ENCODE measurements at regions not wholly inside any gene's neighbourhood (a gene's known extent, or its start where the extent isn't known, plus 50 kb on each side); places are given as distances from the start of the nearest gene placed in this dataset.

GRCh38 chr14:32004300-32004699 is 72.8 kb upstream of the ARHGAP5 start:
- DNase-seq = no peak

GRCh38 chr14:32005628-32006027 is 71.5 kb upstream of the ARHGAP5 start:
- no peak for DNase-seq

GRCh38 chr14:32006263-32007110 is 70.6 kb upstream of the ARHGAP5 start:
- peak; percentile 29 for DNase-seq

- no peak for DNase-seq
Measured at GRCh38 chr14:32007755-32008362, 69.2 kb upstream of the ARHGAP5 start.

GRCh38 chr14:32008602-32009193 is 68.4 kb upstream of the ARHGAP5 start:
- DNase-seq = no peak

GRCh38 chr14:32009221-32009975 is 67.7 kb upstream of the ARHGAP5 start:
- no peak for DNase-seq

GRCh38 chr14:32009976-32010581 is 67.0 kb upstream of the ARHGAP5 start:
- DNase-seq = no peak

- DNase-seq = no peak
Measured at GRCh38 chr14:32010604-32011125, 66.4 kb upstream of the ARHGAP5 start.

- no peak for DNase-seq
Measured at GRCh38 chr14:32011225-32011624, 65.9 kb upstream of the ARHGAP5 start.

GRCh38 chr14:32012062-32012461 is 65.0 kb upstream of the ARHGAP5 start:
- no peak for DNase-seq

GRCh38 chr14:32012571-32012970 is 64.5 kb upstream of the ARHGAP5 start:
- no peak for DNase-seq

- no peak for DNase-seq
Measured at GRCh38 chr14:32013083-32013482, 64.0 kb upstream of the ARHGAP5 start.

GRCh38 chr14:32014057-32014456 is 63.0 kb upstream of the ARHGAP5 start:
- DNase-seq = no peak

- DNase-seq = no peak
Measured at GRCh38 chr14:32014498-32014897, 62.6 kb upstream of the ARHGAP5 start.

- DNase-seq = no peak
Measured at GRCh38 chr14:32015166-32015565, 61.9 kb upstream of the ARHGAP5 start.

- no peak for DNase-seq
Measured at GRCh38 chr14:32017587-32017986, 59.5 kb upstream of the ARHGAP5 start.

- DNase-seq = no peak
Measured at GRCh38 chr14:32018391-32019092, 58.6 kb upstream of the ARHGAP5 start.

- no peak for DNase-seq
Measured at GRCh38 chr14:32019276-32019675, 57.8 kb upstream of the ARHGAP5 start.

- DNase-seq = no peak
Measured at GRCh38 chr14:32020882-32021281, 56.2 kb upstream of the ARHGAP5 start.

- no peak for DNase-seq
Measured at GRCh38 chr14:32021341-32021740, 55.8 kb upstream of the ARHGAP5 start.

GRCh38 chr14:32022525-32022924 is 54.6 kb upstream of the ARHGAP5 start:
- no peak for DNase-seq

Data from right kidney (tissue), 1 donor.